IMR-90 (cell line): ENCODE measurements at regions not wholly inside any gene's neighbourhood (a gene's known extent, or its start where the extent isn't known, plus 50 kb on each side); places are given as distances from the start of the nearest gene placed in this dataset.

Experiments used
- ATAC-seq: fragments of 200-7000 bp; cut with Tn5 transposase; 2 replicates; pipeline ENCODE4 v1.9.1; 2020; ENCODE audit warnings: low read depth, mild to moderate bottlenecking, moderate library complexity
- BruUV-seq: library from RNA; stranded (reverse); fragments of 400-500 nt; replicated peaks from 2 replicates; lab custom pipeline; 2021; lab: Mats Ljungman, UMichigan
- CTCF ChIA-PET: fragments of 300-600 bp; formaldehyde crosslinking; extraction: SDS; loops from one replicate; lab custom pipeline; 2021; ENCODE audit warnings: antibody characterized with exemption; lab: Yijun Ruan, JAX
- POLR2A ChIA-PET: fragments of 300-600 bp; sonication (Branson Sonifier 250); formaldehyde crosslinking; loops from one replicate; lab custom pipeline; 2022; ENCODE audit warnings: antibody characterized with exemption; ENCODE audit not compliant: unreplicated experiment; lab: Charles Lee
- DNase-seq: peaks from one replicate; pipeline ENCODE4 v3.0.0; 2013
- H2AFZ ChIP-seq: replicated peaks from 2 replicates; pipeline ENCODE3; 2013; ENCODE audit warnings: low read length, mild to moderate bottlenecking; ENCODE audit not compliant: poor library complexity
- H2AK5ac ChIP-seq: 2 replicates; pipeline ENCODE4 v1.6.1; 2013; ENCODE audit warnings: low read depth, low read length, inconsistent platforms
- H2AK9ac ChIP-seq: replicated peaks from 2 replicates; pipeline ENCODE3; 2013; ENCODE audit warnings: mild to moderate bottlenecking, low read depth, low read length, moderate library complexity; ENCODE audit not compliant: poor library complexity
- H2BK120ac ChIP-seq: 2 replicates; pipeline ENCODE4 v1.6.1; 2013; ENCODE audit warnings: low read depth, low read length, inconsistent platforms
- H2BK15ac ChIP-seq: 3 replicates; pipeline ENCODE4 v1.6.1; 2013; ENCODE audit warnings: low read depth, low read length, inconsistent platforms
- H2BK20ac ChIP-seq: 2 replicates; pipeline ENCODE4 v1.6.1; 2013; ENCODE audit warnings: low read depth, mild to moderate bottlenecking, inconsistent platforms, low read length, moderate library complexity
- H2BK5ac ChIP-seq: 2 replicates; pipeline ENCODE4 v1.6.1; 2013; ENCODE audit warnings: mild to moderate bottlenecking, low read depth, low read length, inconsistent platforms; ENCODE audit not compliant: poor library complexity, severe bottlenecking
- H3K14ac ChIP-seq: replicated peaks from 2 replicates; pipeline ENCODE4 v1.6.1; 2013; ENCODE audit warnings: low read depth, low read length, inconsistent platforms
- H3K18ac ChIP-seq: 2 replicates; pipeline ENCODE4 v1.6.1; 2013; ENCODE audit warnings: low read depth, low read length, control low read depth
- H3K23ac ChIP-seq: 2 replicates; pipeline ENCODE4 v1.6.1; 2013; ENCODE audit warnings: low read depth, low read length, inconsistent platforms
- H3K27ac ChIP-seq: 2 replicates; pipeline ENCODE4 v1.5.1; 2013; ENCODE audit warnings: mild to moderate bottlenecking, control low read depth, low read length; ENCODE audit not compliant: insufficient read depth
- H3K27me3 ChIP-seq: 2 replicates; pipeline ENCODE4 v1.6.1; 2013; ENCODE audit warnings: low read length; ENCODE audit not compliant: control insufficient read depth, insufficient read depth
- H3K36me3 ChIP-seq: 2 replicates; pipeline ENCODE4 v1.6.1; 2013; ENCODE audit warnings: low read length, mixed read lengths; ENCODE audit not compliant: control insufficient read depth, insufficient read depth
- H3K4ac ChIP-seq: 2 replicates; pipeline ENCODE4 v1.6.1; 2013; ENCODE audit warnings: low read depth, low read length, inconsistent platforms
- H3K4me1 ChIP-seq: 2 replicates; pipeline ENCODE4 v1.6.1; 2013; ENCODE audit warnings: low read length, mixed read lengths; ENCODE audit not compliant: control insufficient read depth, insufficient read depth
- H3K4me2 ChIP-seq: 2 replicates; pipeline ENCODE4 v1.6.1; 2013; ENCODE audit warnings: low read depth, mild to moderate bottlenecking, control low read depth, low read length, moderate library complexity
- H3K4me3 ChIP-seq: 2 replicates; pipeline ENCODE4 v1.5.1; 2013; ENCODE audit warnings: low read depth, mild to moderate bottlenecking, control low read depth, low read length, moderate library complexity; ENCODE audit not compliant: insufficient read depth
- H3K56ac ChIP-seq: 2 replicates; pipeline ENCODE4 v1.6.1; 2013; ENCODE audit warnings: low read length, inconsistent platforms; ENCODE audit not compliant: insufficient read depth; ENCODE audit errors: extremely low read depth
- H3K79me1 ChIP-seq, 2 experiments: 2 replicates each; pipeline ENCODE4 v1.6.1; 2013; ENCODE audit warnings: low read length in 2 of 2, inconsistent platforms in 1 of 2, low read depth in 1 of 2
- H3K9ac ChIP-seq: 2 replicates; pipeline ENCODE4 v1.6.1; 2013; ENCODE audit warnings: low read depth, low read length, control low read depth
- H3K9me1 ChIP-seq: 2 replicates; pipeline ENCODE4 v1.6.1; 2013; ENCODE audit warnings: low read length, inconsistent platforms; ENCODE audit not compliant: insufficient read depth
- H3K9me3 ChIP-seq: 2 replicates; pipeline ENCODE4 v1.6.1; 2013; ENCODE audit warnings: low read length; ENCODE audit not compliant: control insufficient read depth, insufficient read depth
- H4K20me1 ChIP-seq: 2 replicates; pipeline ENCODE4 v1.6.1; 2013; ENCODE audit warnings: low read length, inconsistent platforms; ENCODE audit not compliant: insufficient read depth
- H4K5ac ChIP-seq: 2 replicates; pipeline ENCODE4 v1.6.1; 2013; ENCODE audit warnings: mild to moderate bottlenecking, low read depth, low read length, control low read depth
- H4K8ac ChIP-seq, 2 experiments: 2 replicates each; pipeline ENCODE4 v1.6.1; 2013; ENCODE audit warnings: low read depth in 2 of 2, low read length in 2 of 2, control low read depth in 1 of 2, inconsistent platforms in 1 of 2
- H4K91ac ChIP-seq: 2 replicates; pipeline ENCODE4 v1.6.1; 2013; ENCODE audit warnings: low read depth, low read length, inconsistent platforms; ENCODE audit not compliant: insufficient read depth
- BHLHE40 ChIP-seq: fragments of 150-350 bp; IDR thresholded peaks from 2 replicates; pipeline ENCODE4 v1.6.1; 2016; ENCODE audit warnings: mild to moderate bottlenecking, low read depth, low read length
- CHD1 ChIP-seq: IDR thresholded peaks from 2 replicates; pipeline ENCODE4 v1.6.1; 2012; ENCODE audit warnings: low read depth, low read length, improper control_type of control experiment
- FOS ChIP-seq: fragments of 150-350 bp; IDR thresholded peaks from 2 replicates; pipeline ENCODE4 v1.6.1; 2016; ENCODE audit warnings: low read depth, low read length
- MAZ ChIP-seq: IDR thresholded peaks from 2 replicates; pipeline ENCODE4 v1.6.1; 2012; ENCODE audit warnings: low read depth, mild to moderate bottlenecking, low read length, improper control_type of control experiment, moderate library complexity, borderline replicate concordance
- NFE2L2 ChIP-seq: fragments of 150-350 bp; IDR thresholded peaks from 2 replicates; pipeline ENCODE4 v1.6.1; 2016; ENCODE audit warnings: low read depth, mild to moderate bottlenecking, low read length
- RCOR1 ChIP-seq: IDR thresholded peaks from 2 replicates; pipeline ENCODE4 v1.6.1; 2012; ENCODE audit warnings: mild to moderate bottlenecking, low read length, improper control_type of control experiment; ENCODE audit not compliant: insufficient replicate concordance
- SMC3 ChIP-seq: fragments of 150-350 bp; IDR thresholded peaks from 2 replicates; pipeline ENCODE4 v1.6.1; 2016; ENCODE audit warnings: low read depth, mild to moderate bottlenecking, antibody characterized with exemption, low read length, moderate library complexity
- USF2 ChIP-seq: fragments of 150-350 bp; IDR thresholded peaks from 2 replicates; pipeline ENCODE4 v1.6.1; 2017; ENCODE audit warnings: mild to moderate bottlenecking, antibody characterized with exemption, low read length, low read depth
- WGBS, 2 experiments: methylation state at CpG; one replicate each; pipeline versions ENCODE4 v1.1.5 to v1.1.7; 2013; ENCODE audit warnings: missing lambda C conversion rate in 2 of 2; ENCODE audit not compliant: insufficient read length in 1 of 2; ENCODE audit errors: extremely low coverage in 2 of 2; 5-methylcytosine and 5-hydroxymethylcytosine counted together
- dilution Hi-C: fragments of 300-500 bp; cut with HindIII; formaldehyde crosslinking; loops from one replicate; pipeline ENCODE4 v1.14.3; 2018; ENCODE audit warnings: low sequenced_read_pairs; ENCODE audit not compliant: unreplicated experiment
- in situ Hi-C: fragments of 300-500 bp; cut with MboI; formaldehyde crosslinking; loops from 3 replicates; pipeline ENCODE4 v1.14.3; 2019; ENCODE audit warnings: low sequenced_read_pairs, inconsistent platforms, mixed read lengths
- intact Hi-C: fragments of 100-400 bp; cut with micrococcal nuclease; formaldehyde crosslinking; loops from 2 replicates; pipeline ENCODE4 v1.10.0; 2022

DNA sequence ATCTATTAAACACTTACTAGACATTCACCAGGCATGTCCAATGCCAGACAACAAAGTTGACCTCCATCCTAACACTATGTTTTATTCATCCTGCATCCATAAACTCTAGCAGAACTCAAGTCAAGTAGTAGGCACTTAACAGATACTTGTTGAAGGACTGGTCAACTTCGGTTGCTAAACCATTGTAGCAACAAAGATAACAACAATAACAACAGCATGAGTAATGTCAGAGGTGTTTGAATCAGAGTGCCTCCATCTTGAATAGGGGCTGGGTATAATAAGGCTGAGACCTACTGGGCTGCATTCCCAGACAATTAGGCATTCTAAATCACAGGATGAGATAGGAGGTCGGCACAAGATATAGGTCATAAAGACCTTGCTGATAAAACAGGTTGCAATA lies 180.5 kb upstream of the ZNF462 start:
- intact Hi-C loops (no loop called here), in situ Hi-C loops (no loop called here), dilution Hi-C loops (no loop called here)
- no peak overlapping the region for H2BK20ac ChIP-seq
- H3K4ac ChIP-seq: no peak overlapping the region
- ChIA-PET POLR2A (no interaction called here), CTCF (no interaction called here)
- no peak overlapping the region for H4K91ac ChIP-seq
- H3K9ac ChIP-seq: no peak overlapping the region
- no peak overlapping the region for H2BK120ac ChIP-seq
- ATAC-seq (no peak), DNase-seq (no peak)
- no peak overlapping the region for H3K4me2 ChIP-seq
- no peak overlapping the region for H2BK5ac ChIP-seq
- no peak overlapping the region for H2BK15ac ChIP-seq
- no peaks in the 10 kb centered on the region for H3K4me1 ChIP-seq
- H4K20me1 ChIP-seq: no peaks in the 10 kb centered on the region
- H3K79me1 ChIP-seq: no peaks in the 10 kb centered on the region
- no peak overlapping the region for H4K8ac ChIP-seq
- BruUV-seq: no TSS peak
- H3K27ac ChIP-seq: no peak overlapping the region
- H4K5ac ChIP-seq: no peak overlapping the region
- H2AFZ ChIP-seq: no peak overlapping the region
- H3K9me1 ChIP-seq: no peaks in the 10 kb centered on the region
- WGBS, 2 experiments: no CpG with 5 or more reads among the region's 2 CpGs
- H3K27me3 ChIP-seq: no peaks in the 10 kb centered on the region
- TF ChIP-seq USF2 (no peak), SMC3 (no peak), NFE2L2 (no peak), BHLHE40 (no peak), MAZ (no peak), RCOR1 (no peak), FOS (no peak), CHD1 (no peak)
- H3K23ac ChIP-seq: no peak overlapping the region
- H3K36me3 ChIP-seq: no peaks in the 10 kb centered on the region
- H2AK9ac ChIP-seq: no peak overlapping the region
- H3K56ac ChIP-seq: no peak overlapping the region
- H3K4me3 ChIP-seq: no peak overlapping the region
- no peaks in the 10 kb centered on the region for H3K9me3 ChIP-seq
- no peak overlapping the region for H3K14ac ChIP-seq
- H3K18ac ChIP-seq: no peak overlapping the region
- H2AK5ac ChIP-seq: no peak overlapping the region
